ENCODE measurements at regions not wholly inside any gene's neighbourhood (a gene's known extent, or its start where the extent isn't known, plus 50 kb on each side); places are given as distances from the start of the nearest gene placed in this dataset.

GRCh38 chr6:14906621-14907020 is 339.2 kb upstream of the JARID2 start:
- DNase-seq (ENCODE audit: low spot score) = no peak

- no peak for DNase-seq (ENCODE audit: low spot score)
These were observed 334.9 kb upstream of the JARID2 start for GRCh38 chr6:14910692-14911547.

- DNase-seq (ENCODE audit: low spot score) = no peak
These were observed 333.6 kb upstream of the JARID2 start for GRCh38 chr6:14912226-14912625.

- no peak for DNase-seq (ENCODE audit: low spot score)
These were observed 333.2 kb upstream of the JARID2 start for GRCh38 chr6:14912706-14913105.

GRCh38 chr6:14913931-14914330 is 331.9 kb upstream of the JARID2 start:
- DNase-seq (ENCODE audit: low spot score) = no peak

GRCh38 chr6:14915888-14916832 is 329.7 kb upstream of the JARID2 start:
- no peak for DNase-seq (ENCODE audit: low spot score)

- peak; percentile 41 for DNase-seq (ENCODE audit: low spot score)
These were observed 328.6 kb upstream of the JARID2 start for GRCh38 chr6:14917109-14917910.

GRCh38 chr6:14918200-14918907 is 327.5 kb upstream of the JARID2 start:
- DNase-seq (ENCODE audit: low spot score) = no peak

- no peak for DNase-seq (ENCODE audit: low spot score)
These were observed 326.7 kb upstream of the JARID2 start for GRCh38 chr6:14919038-14919670.

GRCh38 chr6:14920276-14920675 is 325.6 kb upstream of the JARID2 start:
- DNase-seq (ENCODE audit: low spot score) = no peak

GRCh38 chr6:14921170-14921569 is 324.7 kb upstream of the JARID2 start:
- DNase-seq (ENCODE audit: low spot score) = no peak

- DNase-seq (ENCODE audit: low spot score) = no peak
These were observed 323.8 kb upstream of the JARID2 start for GRCh38 chr6:14921878-14922671.

- no peak for DNase-seq (ENCODE audit: low spot score)
These were observed 323.0 kb upstream of the JARID2 start for GRCh38 chr6:14922706-14923460.

- no peak for DNase-seq (ENCODE audit: low spot score)
These were observed 321.5 kb upstream of the JARID2 start for GRCh38 chr6:14924126-14925024.

GRCh38 chr6:14925025-14925698 is 320.7 kb upstream of the JARID2 start:
- DNase-seq (ENCODE audit: low spot score) = no peak

- DNase-seq (ENCODE audit: low spot score) = peak; percentile 30
These were observed 320.2 kb upstream of the JARID2 start for GRCh38 chr6:14925699-14926026.

GRCh38 chr6:14927398-14927797 is 318.5 kb upstream of the JARID2 start:
- no peak for DNase-seq (ENCODE audit: low spot score)

- DNase-seq (ENCODE audit: low spot score) = no peak
These were observed 316.6 kb upstream of the JARID2 start for GRCh38 chr6:14929291-14929690.

Measured in AG08396 (cell line).